ENCODE measurements at regions not wholly inside any gene's neighbourhood (a gene's known extent, or its start where the extent isn't known, plus 50 kb on each side); places are given as distances from the start of the nearest gene placed in this dataset.

- DNase-seq, result no peak
Measured at GRCh38 chr10:75294031-75294437, 58.3 kb upstream of the COMTD1 start.

GRCh38 chr10:75293446-75293820 is 57.7 kb upstream of the COMTD1 start:
- no peak for DNase-seq

GRCh38 chr10:75292794-75293445 is 57.2 kb upstream of the COMTD1 start:
- DNase-seq, result no peak

GRCh38 chr10:75291805-75292204 is 56.0 kb upstream of the COMTD1 start:
- DNase-seq, result no peak

- no peak for DNase-seq
Measured at GRCh38 chr10:75288140-75288711, 52.5 kb upstream of the COMTD1 start.

GRCh38 chr10:75287697-75288096 is 51.9 kb upstream of the COMTD1 start:
- no peak for DNase-seq

GRCh38 chr10:75286901-75287300 is 51.1 kb upstream of the COMTD1 start:
- DNase-seq, result no peak
